Esophagus squamous epithelium (tissue), 4 donors: ENCODE measurements at regions not wholly inside any gene's neighbourhood (a gene's known extent, or its start where the extent isn't known, plus 50 kb on each side); places are given as distances from the start of the nearest gene placed in this dataset.

Source experiments
- CTCF ChIP-seq, 6 experiments: fragments of 450-650 bp in 4 of 6; fragments of 200-600 bp in 2 of 6; sonication (generic) in 2 of 6; IDR thresholded peaks; one replicate each; pipeline ENCODE4 v1.5.1; 2016 to 2019; ENCODE audit warnings: antibody characterized with exemption in 6 of 6, mild to moderate bottlenecking in 4 of 6, moderate library complexity in 4 of 6
- POLR2A ChIP-seq, 4 donors: fragments of 450-650 bp; IDR thresholded peaks; one replicate each; pipeline ENCODE4 v1.6.1; 2017; ENCODE audit warnings: antibody characterized with exemption in 4 of 4, mild to moderate bottlenecking in 4 of 4, moderate library complexity in 3 of 4

GRCh38 chr4:125975861-125976397 lies 661.2 kb downstream of the FAT4 start:
- TF ChIP-seq CTCF (IDR thresholded peaks at IDR 0.05) (no peak), POLR2A (IDR thresholded peaks at IDR 0.05) (no peak)
